HCT116 (cell line): ENCODE measurements at regions not wholly inside any gene's neighbourhood (a gene's known extent, or its start where the extent isn't known, plus 50 kb on each side); places are given as distances from the start of the nearest gene placed in this dataset.

Source experiments
- CEBPB ChIP-seq: IDR thresholded peaks from 2 replicates; pipeline ENCODE4 v1.6.1; 2012; ENCODE audit warnings: low read depth
- CTCF ChIP-seq, 3 experiments: fragments of 200-600 bp in 1 of 3; sonication (generic) in 1 of 3; IDR thresholded peaks in 2 of 3; conservative IDR thresholded peaks in 1 of 3; 2 replicates each; pipeline ENCODE4 v1.5.1; 2012 to 2017; ENCODE audit warnings: low read depth in 2 of 3, low read length in 2 of 3, antibody characterized with exemption in 1 of 3, borderline replicate concordance in 1 of 3, control low read depth in 1 of 3, mild to moderate bottlenecking in 1 of 3, mixed read lengths in 1 of 3, mixed run types in 1 of 3, moderate library complexity in 1 of 3; ENCODE audit not compliant: insufficient read depth in 1 of 3
- EZH2 ChIP-seq: fragments of 200-600 bp; sonication (generic); IDR thresholded peaks from 2 replicates; pipeline ENCODE4 v1.6.1; 2017; ENCODE audit warnings: antibody characterized with exemption, mixed run types
- POLR2A ChIP-seq: IDR thresholded peaks from 2 replicates; pipeline ENCODE4 v1.7.0; 2011; ENCODE audit warnings: borderline replicate concordance; ENCODE audit not compliant: insufficient read depth, insufficient read length; ENCODE audit errors: extremely low read depth
- POLR2AphosphoS5 ChIP-seq: IDR thresholded peaks from 2 replicates; pipeline ENCODE4 v1.6.1; 2011; ENCODE audit warnings: mild to moderate bottlenecking, low read depth, low read length, moderate library complexity
- YY1 ChIP-seq: IDR thresholded peaks from 2 replicates; pipeline ENCODE4 v1.6.1; 2011; ENCODE audit warnings: low read length, low read depth, moderate library complexity, mild to moderate bottlenecking; ENCODE audit not compliant: insufficient replicate concordance; ENCODE audit errors: extremely low read depth
- TF ChIP-seq, protein P1 (sequence below): IDR thresholded peaks from 2 replicates; pipeline ENCODE4 v1.6.1; 2012

GRCh38 chr2:219906114-219907010 is 278.9 kb downstream of the SLC4A3 start:
- no peak for TF ChIP-seq YY1
- TF ChIP-seq CTCF (IDR thresholded peaks at IDR 0.05 in 2 of 3, conservative IDR thresholded peaks at IDR 0.05 in 1 of 3; ENCODE audit: borderline replicate concordance in 1 of 3, insufficient read depth in 1 of 3, low read depth in 2 of 3, low read length in 2 of 3), result no peak
- no peak for TF ChIP-seq EZH2
- no peak for TF ChIP-seq CEBPB
- TF ChIP-seq POLR2AphosphoS5, result no peak
- TF ChIP-seq POLR2A, result no peak
- TF ChIP-seq, protein P1, sequence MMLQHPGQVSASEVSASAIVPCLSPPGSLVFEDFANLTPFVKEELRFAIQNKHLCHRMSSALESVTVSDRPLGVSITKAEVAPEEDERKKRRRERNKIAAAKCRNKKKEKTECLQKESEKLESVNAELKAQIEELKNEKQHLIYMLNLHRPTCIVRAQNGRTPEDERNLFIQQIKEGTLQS, result no peak
